GM21576 (cell line): ENCODE measurements at regions not wholly inside any gene's neighbourhood (a gene's known extent, or its start where the extent isn't known, plus 50 kb on each side); places are given as distances from the start of the nearest gene placed in this dataset.
"Not testable (repeated sequence)": the region's sequence is repeated elsewhere in the genome, so short reads cannot be mapped to it uniquely, and the experiment has no call there.

Experiments
- ATAC-seq: cut with Tn5 transposase; IDR thresholded peaks from one replicate; pipeline ENCODE4 v1.9.1; 2021; ENCODE audit warnings: mild to moderate bottlenecking, moderate library complexity; ENCODE audit not compliant: unreplicated experiment

- ATAC-seq: no peak
These were observed 953.8 kb upstream of the ALCAM start for GRCh38 chr3:104412608-104413580.

- no peak for ATAC-seq
These were observed 938.3 kb upstream of the ALCAM start for GRCh38 chr3:104428337-104428925.

GRCh38 chr3:104429727-104430126 is 937.0 kb upstream of the ALCAM start:
- no peak for ATAC-seq

- ATAC-seq: no peak
These were observed 930.2 kb upstream of the ALCAM start for GRCh38 chr3:104436506-104436905.

DNA sequence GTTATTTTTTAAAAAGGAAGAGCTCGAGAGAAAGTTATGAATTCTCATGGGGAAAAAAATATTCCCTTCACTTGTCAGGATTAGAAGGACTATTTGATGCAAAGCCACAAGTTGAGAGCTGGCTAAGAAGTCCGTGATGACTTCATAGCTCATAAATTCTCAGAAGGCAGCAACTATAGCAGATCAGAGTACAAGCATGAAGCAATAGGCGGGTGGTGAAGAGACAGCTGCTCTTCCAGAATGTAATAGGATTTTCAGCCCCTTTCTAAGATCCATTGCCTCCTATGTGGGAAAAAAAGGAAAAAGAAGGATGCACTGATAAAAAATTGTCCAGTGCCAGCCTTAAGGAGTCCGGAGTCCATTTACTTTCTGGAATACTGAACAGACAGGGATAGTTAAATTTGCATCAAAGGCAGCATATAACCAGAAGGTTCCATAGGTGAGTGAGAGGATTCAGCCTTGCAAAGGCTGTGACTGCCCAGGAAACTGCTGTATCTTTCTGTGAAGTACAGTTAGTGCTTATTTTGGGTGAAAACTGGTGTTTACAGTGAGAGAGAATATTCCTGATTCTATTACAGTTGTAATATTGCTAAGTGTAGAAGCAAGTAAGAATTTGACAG is 929.5 kb upstream of the ALCAM start:
- ATAC-seq: no peak

GRCh38 chr3:104437891-104438290 is 928.8 kb upstream of the ALCAM start:
- no peak for ATAC-seq

GRCh38 chr3:104438706-104439105 is 928.0 kb upstream of the ALCAM start:
- no peak for ATAC-seq

GRCh38 chr3:104445252-104445919 is 921.3 kb upstream of the ALCAM start:
- not testable (repeated sequence) for ATAC-seq

DNA sequence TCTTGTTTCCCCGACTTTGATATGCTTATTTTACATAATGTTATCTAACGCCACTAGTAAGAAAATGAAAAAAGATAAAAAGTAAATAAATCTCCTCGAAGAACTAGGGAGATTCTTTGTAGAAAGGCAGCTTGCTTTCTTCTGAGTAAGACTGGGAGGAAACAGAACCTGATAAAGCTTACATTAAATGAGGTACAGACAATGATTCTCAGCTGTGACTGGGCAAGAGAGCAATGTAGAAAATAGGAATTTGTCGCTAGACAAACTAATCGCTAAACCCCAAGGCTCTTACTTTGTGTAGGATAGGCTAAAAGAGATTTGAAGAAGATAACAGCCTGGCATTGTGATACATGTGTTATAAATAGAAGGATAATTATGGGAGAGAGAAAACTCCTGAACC is 919.0 kb upstream of the ALCAM start:
- ATAC-seq: no peak

GRCh38 chr3:104452697-104453096 is 914.0 kb upstream of the ALCAM start:
- ATAC-seq: no peak

DNA sequence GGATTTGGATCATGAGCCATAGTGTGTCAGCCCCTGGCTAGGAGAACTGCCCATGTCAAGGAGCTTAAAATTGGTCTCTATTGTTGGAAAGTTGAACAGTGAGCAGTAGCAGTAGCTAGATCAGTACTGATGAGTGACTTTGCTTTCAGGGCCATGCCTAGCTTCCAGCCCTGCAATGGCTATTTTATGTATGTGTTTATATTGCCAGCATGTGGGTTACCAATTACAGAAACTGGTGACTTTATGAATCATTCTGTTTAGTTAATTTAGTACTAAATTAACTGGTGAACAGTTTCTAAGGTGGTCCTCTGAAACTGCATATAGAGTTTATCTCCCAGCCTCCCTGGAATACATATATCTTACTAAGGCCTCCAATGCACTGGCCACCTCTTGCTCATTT is 908.1 kb upstream of the ALCAM start:
- no peak for ATAC-seq

DNA sequence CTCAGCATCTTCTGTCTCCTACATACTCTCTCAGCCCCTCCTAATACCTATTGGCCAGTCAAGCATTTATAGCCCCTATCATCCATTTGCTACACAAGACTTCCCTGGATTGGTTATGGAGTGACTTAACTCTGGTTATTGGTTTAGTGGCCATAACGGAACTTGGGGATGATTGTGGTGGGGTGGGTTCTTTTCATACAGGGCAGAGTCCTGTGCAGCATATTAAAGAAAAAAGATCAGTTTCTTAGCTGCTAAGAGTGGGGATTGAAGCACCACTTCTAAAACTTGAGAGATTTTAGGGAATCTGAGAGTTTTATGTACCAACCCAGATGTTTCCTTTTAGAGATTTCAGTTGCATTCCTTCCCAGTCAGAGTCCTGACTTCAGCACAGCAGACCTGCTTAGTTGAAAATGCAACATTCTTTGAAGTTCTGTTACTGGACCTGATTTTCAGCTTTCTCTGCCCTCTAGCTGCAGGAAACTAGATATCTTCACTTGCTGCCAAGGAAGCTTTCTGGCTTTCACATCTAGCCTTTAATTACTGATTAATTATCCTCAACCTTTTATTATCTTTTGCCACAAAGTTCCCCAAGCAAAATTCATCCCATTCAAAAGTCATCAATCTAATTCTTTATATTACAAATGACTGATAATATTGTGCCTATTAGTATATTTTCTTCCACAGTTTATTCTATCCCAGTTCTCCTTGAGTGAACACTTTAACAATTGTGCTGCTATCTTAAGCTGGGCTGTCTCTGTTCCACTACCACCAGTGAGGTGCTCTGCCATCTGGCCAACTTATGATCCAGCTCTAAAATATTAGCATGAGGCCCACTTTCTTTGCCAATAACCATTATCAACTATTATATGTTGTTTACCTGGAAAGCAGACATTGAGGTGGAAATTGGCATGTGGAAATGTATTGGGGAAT is 906.0 kb upstream of the ALCAM start:
- ATAC-seq: peak; percentile 75

DNA sequence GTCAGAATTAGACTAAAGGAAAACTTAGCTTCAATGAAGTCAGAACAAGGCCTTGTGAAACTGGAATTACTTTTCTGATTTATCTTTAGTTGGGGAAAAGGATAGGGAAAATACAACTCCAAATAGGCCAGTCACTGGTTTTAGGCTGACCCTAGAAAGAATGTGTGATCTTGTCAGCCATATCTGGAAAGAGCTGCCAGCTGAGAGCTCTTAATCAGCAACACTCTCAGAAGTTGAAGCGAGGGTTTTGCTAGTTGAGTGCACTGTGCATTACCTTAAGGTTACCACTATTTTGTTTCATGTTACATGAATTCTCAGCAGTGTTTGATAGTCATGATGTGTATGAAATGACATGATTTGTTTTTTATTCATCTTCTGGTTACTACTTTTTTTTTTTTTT is 905.3 kb upstream of the ALCAM start:
- ATAC-seq: no peak

DNA sequence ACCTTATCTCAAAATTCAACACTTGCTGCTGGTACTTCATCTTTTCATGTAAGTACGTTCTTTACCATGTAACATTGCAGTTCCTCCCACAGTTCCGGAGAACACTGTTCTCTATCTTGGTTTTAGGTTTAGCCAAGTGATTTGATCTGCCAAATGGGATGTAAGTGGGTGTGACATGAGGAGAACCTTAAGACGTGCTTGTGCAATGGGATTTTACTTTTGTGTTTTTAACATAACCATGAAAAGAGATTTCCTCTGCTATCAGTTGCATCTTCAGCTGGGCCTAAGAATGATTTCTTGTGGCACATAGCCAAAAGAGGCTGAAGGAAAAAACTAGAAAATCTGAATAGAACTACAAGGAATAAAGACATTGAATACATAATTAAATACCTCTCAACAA is 894.5 kb upstream of the ALCAM start:
- no peak for ATAC-seq

DNA sequence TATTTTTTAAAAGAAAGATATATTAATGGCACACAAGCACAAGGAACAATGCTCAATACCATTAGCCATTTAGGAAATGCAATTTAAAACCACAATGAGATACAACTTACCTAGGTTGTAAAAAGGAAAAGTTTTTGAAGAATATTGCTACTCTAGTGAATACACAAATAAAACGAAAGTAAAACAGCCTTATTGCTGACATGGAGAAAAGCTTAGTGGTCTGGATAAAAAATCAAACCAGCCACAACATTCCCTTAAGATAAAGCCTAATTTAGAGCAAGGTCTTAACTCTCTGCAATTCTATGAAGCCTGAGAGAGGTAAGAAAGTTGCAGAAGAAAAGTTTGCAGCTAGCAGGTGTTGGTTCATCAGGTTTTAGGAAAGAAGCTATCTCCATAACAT is 892.7 kb upstream of the ALCAM start:
- no peak for ATAC-seq

DNA sequence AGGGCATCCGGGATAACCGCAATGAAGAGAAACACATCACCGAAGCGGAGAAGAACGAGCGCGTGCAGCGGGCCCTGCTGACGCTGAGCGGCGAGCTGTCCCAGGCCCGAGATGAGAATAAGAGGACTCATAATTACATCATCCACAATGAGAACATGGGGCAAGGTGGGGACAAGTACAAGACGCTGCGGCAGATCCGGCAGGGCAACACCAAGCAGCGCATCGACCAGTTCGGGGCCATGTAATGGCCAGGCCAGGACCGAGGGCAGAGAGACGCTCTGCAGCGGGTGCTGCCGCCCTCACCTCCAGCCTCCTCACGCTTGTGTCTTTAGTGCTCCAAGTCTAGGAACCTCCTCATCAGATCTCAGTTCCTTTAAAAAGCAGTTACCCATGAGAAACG is 863.7 kb upstream of the ALCAM start:
- no peak for ATAC-seq

- no peak for ATAC-seq
These were observed 856.4 kb upstream of the ALCAM start for GRCh38 chr3:104510131-104510849.

GRCh38 chr3:104514371-104514770 is 852.3 kb upstream of the ALCAM start:
- ATAC-seq: no peak

DNA sequence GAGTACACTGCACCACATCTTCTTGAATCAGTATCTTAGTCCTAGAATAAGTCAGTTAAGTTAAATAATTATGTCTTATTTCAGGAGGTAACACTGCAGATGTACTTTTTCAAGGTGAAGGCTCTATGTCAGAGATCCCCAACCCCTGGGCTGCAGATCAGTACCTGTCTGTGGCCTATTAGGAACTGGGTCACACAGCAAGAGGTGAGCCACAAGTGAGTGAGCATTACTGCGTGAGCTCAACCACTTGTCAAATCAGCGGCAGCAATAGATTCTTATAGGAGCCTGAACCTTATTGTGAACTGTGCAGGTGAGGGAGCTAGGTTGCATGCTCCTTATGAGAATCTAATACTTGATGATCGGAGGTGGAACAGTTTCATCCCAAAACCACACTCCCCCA is 851.9 kb upstream of the ALCAM start:
- ATAC-seq: no peak

GRCh38 chr3:104519068-104519467 is 847.6 kb upstream of the ALCAM start:
- ATAC-seq: peak; percentile 40
